Activated CD4-positive, alpha-beta memory T cell treated with anti-CD3 and anti-CD28 coated beads, Interleukin-2, amount 10 ng/mL, durations not matched to agents 7 days and 5 days (primary cell): ENCODE measurements at regions not wholly inside any gene's neighbourhood (a gene's known extent, or its start where the extent isn't known, plus 50 kb on each side); places are given as distances from the start of the nearest gene placed in this dataset.
"Not testable (repeated sequence)": the region's sequence is repeated elsewhere in the genome, so short reads cannot be mapped to it uniquely, and the experiment has no call there.

Experiments used
- CTCF ChIA-PET: fragments of 350-600 bp; sonication (Branson Sonifier 250); formaldehyde crosslinking; loops from one replicate; lab custom pipeline; 2021; ENCODE audit warnings: antibody characterized with exemption, inconsistent platforms; lab: Charles Lee
- POLR2A ChIA-PET: fragments of 350-600 bp; sonication (Branson Sonifier 250); formaldehyde crosslinking; loops from one replicate; lab custom pipeline; 2021; ENCODE audit warnings: antibody characterized with exemption; lab: Charles Lee
- DNase-seq: peaks from one replicate; pipeline ENCODE4 v3.0.0-alpha.2; 2020
- H3K27ac Mint-ChIP-seq: one replicate; pipeline ENCODE4 v1.8.0; 2021; ENCODE audit warnings: mild to moderate bottlenecking, mixed read lengths
- H3K27me3 Mint-ChIP-seq: one replicate; pipeline ENCODE4 v1.8.0; 2021; ENCODE audit warnings: mixed read lengths
- H3K36me3 Mint-ChIP-seq: one replicate; pipeline ENCODE4 v1.8.0; 2021; ENCODE audit warnings: low read depth, mixed read lengths
- H3K4me1 Mint-ChIP-seq: one replicate; pipeline ENCODE4 v1.8.0; 2021; ENCODE audit warnings: mixed read lengths
- H3K4me3 Mint-ChIP-seq: one replicate; pipeline ENCODE4 v1.8.0; 2021; ENCODE audit warnings: mild to moderate bottlenecking, mixed read lengths
- H3K9me3 Mint-ChIP-seq: one replicate; pipeline ENCODE4 v1.8.0; 2021; ENCODE audit warnings: mixed read lengths

- no peak overlapping the region for H3K27ac Mint-ChIP-seq
- H3K4me1 Mint-ChIP-seq, result no peaks in the 10 kb centered on the region
- H3K27me3 Mint-ChIP-seq, result no peaks in the 10 kb centered on the region
- ChIA-PET POLR2A (no interaction called here), CTCF (no interaction called here)
- DNase-seq, result no peak
- H3K36me3 Mint-ChIP-seq, result no peaks in the 10 kb centered on the region
- H3K9me3 Mint-ChIP-seq, result peaks cover 8% of the 10 kb centered on the region
- H3K4me3 Mint-ChIP-seq, result no peak overlapping the region
Measured at GRCh38 chr4:20196476-20196875, 55.2 kb upstream of the SLIT2 start.

- H3K27me3 Mint-ChIP-seq, result no peaks in the 10 kb centered on the region
- DNase-seq, result no peak
- H3K36me3 Mint-ChIP-seq, result no peaks in the 10 kb centered on the region
- H3K27ac Mint-ChIP-seq, result no peak overlapping the region
- POLR2A ChIA-PET, result no interaction called here
- H3K4me3 Mint-ChIP-seq, result no peak overlapping the region
- no peaks in the 10 kb centered on the region for H3K4me1 Mint-ChIP-seq
- peaks cover 8% of the 10 kb centered on the region for H3K9me3 Mint-ChIP-seq
- CTCF ChIA-PET, result no interaction called here
Measured at GRCh38 chr4:20195071-20195885, 56.4 kb upstream of the SLIT2 start.

GRCh38 chr4:20194123-20195013, 57.3 kb upstream of the SLIT2 start:
- H3K27me3 Mint-ChIP-seq, result no peaks in the 10 kb centered on the region
- peaks cover 11% of the 10 kb centered on the region for H3K9me3 Mint-ChIP-seq
- H3K4me3 Mint-ChIP-seq, result no peak overlapping the region
- H3K4me1 Mint-ChIP-seq, result no peaks in the 10 kb centered on the region
- ChIA-PET POLR2A (no interaction called here), CTCF (no interaction called here)
- no peak overlapping the region for H3K27ac Mint-ChIP-seq
- no peak for DNase-seq
- no peaks in the 10 kb centered on the region for H3K36me3 Mint-ChIP-seq

GRCh38 chr4:20193141-20193936, 58.4 kb upstream of the SLIT2 start:
- CTCF ChIA-PET, result no interaction called here

GRCh38 chr4:20192736-20193135, 59.0 kb upstream of the SLIT2 start:
- Mint-ChIP-seq H3K27ac (no peak overlapping the region), H3K27me3 (no peaks in the 10 kb centered on the region), H3K9me3 (peaks cover 14% of the 10 kb centered on the region), H3K4me1 (no peaks in the 10 kb centered on the region), H3K4me3 (no peak overlapping the region), H3K36me3 (no peaks in the 10 kb centered on the region)
- POLR2A ChIA-PET, result no interaction called here
- no peak for DNase-seq
- CTCF ChIA-PET, result no interaction called here

More at GRCh38 chr4:20193141-20193936, 58.4 kb upstream of the SLIT2 start:
- H3K27ac Mint-ChIP-seq, result no peak overlapping the region
- no peaks in the 10 kb centered on the region for H3K27me3 Mint-ChIP-seq
- DNase-seq, result no peak
- H3K9me3 Mint-ChIP-seq, result peaks cover 14% of the 10 kb centered on the region
- no peaks in the 10 kb centered on the region for H3K36me3 Mint-ChIP-seq
- no peak overlapping the region for H3K4me3 Mint-ChIP-seq
- POLR2A ChIA-PET, result no interaction called here
- H3K4me1 Mint-ChIP-seq, result no peaks in the 10 kb centered on the region

- ChIA-PET CTCF (no interaction called here), POLR2A (no interaction called here)
- Mint-ChIP-seq H3K4me1 (no peaks in the 10 kb centered on the region), H3K4me3 (no peak overlapping the region), H3K27ac (no peak overlapping the region), H3K36me3 (no peaks in the 10 kb centered on the region), H3K9me3 (peaks cover 19% of the 10 kb centered on the region), H3K27me3 (no peaks in the 10 kb centered on the region)
- no peak for DNase-seq
Measured at GRCh38 chr4:20185103-20185502, 66.6 kb upstream of the SLIT2 start.

- CTCF ChIA-PET, H3K27ac Mint-ChIP-seq, H3K36me3 Mint-ChIP-seq: not testable (repeated sequence)
Measured at GRCh38 chr4:20183131-20183530, 68.6 kb upstream of the SLIT2 start.

GRCh38 chr4:20181926-20182325, 69.8 kb upstream of the SLIT2 start:
- H3K4me1 Mint-ChIP-seq, result no peaks in the 10 kb centered on the region
- H3K4me3 Mint-ChIP-seq, result no peak overlapping the region
- H3K27me3 Mint-ChIP-seq, result no peaks in the 10 kb centered on the region
- ChIA-PET CTCF (no interaction called here), POLR2A (no interaction called here)
- DNase-seq, result no peak
- H3K36me3 Mint-ChIP-seq, result no peaks in the 10 kb centered on the region
- peaks cover 18% of the 10 kb centered on the region for H3K9me3 Mint-ChIP-seq
- no peak overlapping the region for H3K27ac Mint-ChIP-seq

More at GRCh38 chr4:20183131-20183530, 68.6 kb upstream of the SLIT2 start:
- H3K4me3 Mint-ChIP-seq, H3K27me3 Mint-ChIP-seq, H3K4me1 Mint-ChIP-seq, DNase-seq, POLR2A ChIA-PET: not testable (repeated sequence)
- peaks cover 17% of the 10 kb centered on the region for H3K9me3 Mint-ChIP-seq

GRCh38 chr4:20180509-20180908, 71.2 kb upstream of the SLIT2 start:
- POLR2A ChIA-PET, result no interaction called here
- H3K27ac Mint-ChIP-seq, result no peak overlapping the region
- DNase-seq, result no peak
- H3K36me3 Mint-ChIP-seq, result no peaks in the 10 kb centered on the region
- CTCF ChIA-PET, result no interaction called here
- no peak overlapping the region for H3K4me3 Mint-ChIP-seq
- peaks cover 13% of the 10 kb centered on the region for H3K9me3 Mint-ChIP-seq
- H3K4me1 Mint-ChIP-seq, result no peaks in the 10 kb centered on the region
- H3K27me3 Mint-ChIP-seq, result no peaks in the 10 kb centered on the region

- H3K36me3 Mint-ChIP-seq, result no peaks in the 10 kb centered on the region
- H3K4me1 Mint-ChIP-seq, result no peaks in the 10 kb centered on the region
- ChIA-PET POLR2A (no interaction called here), CTCF (no interaction called here)
- no peak overlapping the region for H3K27ac Mint-ChIP-seq
- peaks cover 12% of the 10 kb centered on the region for H3K9me3 Mint-ChIP-seq
- no peak overlapping the region for H3K4me3 Mint-ChIP-seq
- no peaks in the 10 kb centered on the region for H3K27me3 Mint-ChIP-seq
- DNase-seq, result no peak
Measured at GRCh38 chr4:20178902-20179576, 72.7 kb upstream of the SLIT2 start.

- ChIA-PET CTCF (no interaction called here), POLR2A (no interaction called here)
- no peaks in the 10 kb centered on the region for H3K27me3 Mint-ChIP-seq
- no peak overlapping the region for H3K4me3 Mint-ChIP-seq
- no peak overlapping the region for H3K27ac Mint-ChIP-seq
- no peaks in the 10 kb centered on the region for H3K36me3 Mint-ChIP-seq
- H3K4me1 Mint-ChIP-seq, result no peaks in the 10 kb centered on the region
- no peak for DNase-seq
- peaks cover 10% of the 10 kb centered on the region for H3K9me3 Mint-ChIP-seq
Measured at GRCh38 chr4:20176881-20177280, 74.8 kb upstream of the SLIT2 start.

- CTCF ChIA-PET, result no interaction called here
- Mint-ChIP-seq H3K27ac (no peak overlapping the region), H3K27me3 (no peaks in the 10 kb centered on the region), H3K9me3 (peaks cover 8% of the 10 kb centered on the region), H3K4me1 (no peaks in the 10 kb centered on the region), H3K36me3 (no peaks in the 10 kb centered on the region), H3K4me3 (no peak overlapping the region)
- no peak for DNase-seq
- POLR2A ChIA-PET, result no interaction called here
Measured at GRCh38 chr4:20172070-20172760, 79.5 kb upstream of the SLIT2 start.
